ENCODE measurements at regions not wholly inside any gene's neighbourhood (a gene's known extent, or its start where the extent isn't known, plus 50 kb on each side); places are given as distances from the start of the nearest gene placed in this dataset.

DNA sequence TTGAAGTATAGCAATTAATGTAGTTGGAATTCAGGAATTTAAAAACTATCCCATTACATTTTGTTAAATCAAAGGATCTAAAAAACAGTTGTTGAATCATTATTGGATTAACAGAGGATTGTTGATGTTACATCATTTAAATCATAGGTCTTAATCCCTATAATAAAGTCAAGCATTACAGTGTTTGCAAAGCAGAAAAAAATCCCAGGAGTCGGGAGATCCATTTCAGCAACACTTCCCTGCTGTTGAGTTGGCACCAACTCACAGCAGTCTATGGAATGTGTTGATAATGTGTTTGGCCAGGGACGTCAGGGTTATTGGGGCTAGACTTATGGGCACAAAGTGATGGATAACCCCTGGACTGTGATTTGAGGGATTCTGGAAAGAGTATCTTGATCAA lies 99.1 kb upstream of the TMTC1 start:
- H3K9me3 ChIP-seq: peaks cover 0 to under 1% of the 10 kb centered on the region in 2 donors
- H3K36me3 ChIP-seq: no peaks in the 10 kb centered on the region
- TF ChIP-seq CTCF (IDR thresholded peaks at IDR 0.05) (no peak), POLR2AphosphoS5 (IDR thresholded peaks at IDR 0.05) (no peak), POLR2A (IDR thresholded peaks at IDR 0.05) (no peak)
- no peaks in the 10 kb centered on the region for H3K27me3 ChIP-seq
- no peaks in the 10 kb centered on the region for H3K4me1 ChIP-seq
- no peak overlapping the region for H3K27ac ChIP-seq
- DNase-seq (ENCODE audit: low spot score in 2 of 2): no peak
- H3K4me3 ChIP-seq: no peak overlapping the region
- intact Hi-C loops (cut with DNase I; ENCODE audit: low total_unique reads): no loop called here

DNA sequence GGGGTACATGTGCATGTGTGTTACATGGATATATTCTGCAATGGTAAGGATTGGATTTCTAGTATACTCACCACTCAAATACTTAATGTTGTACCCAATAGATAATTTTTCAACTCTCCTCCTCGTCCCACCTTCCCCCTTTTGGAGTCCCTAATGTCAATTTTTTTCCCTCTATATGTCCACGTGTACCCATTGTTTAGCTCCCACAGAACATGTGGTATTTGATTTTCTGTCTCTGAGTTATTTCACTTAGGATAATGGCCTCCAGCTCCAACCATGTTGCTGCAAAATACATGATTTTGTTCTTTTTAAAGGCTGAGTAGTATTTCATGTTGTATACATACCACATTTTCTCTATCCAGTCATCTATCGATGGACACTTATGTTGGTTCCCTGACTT lies 97.2 kb upstream of the TMTC1 start:
- Histone ChIP-seq H3K4me1 (no peaks in the 10 kb centered on the region), H3K27me3 (no peaks in the 10 kb centered on the region), H3K36me3 (no peaks in the 10 kb centered on the region), H3K9me3 (peaks cover 6 to 19% of the 10 kb centered on the region in 2 donors), H3K4me3 (no peak overlapping the region), H3K27ac (no peak overlapping the region)
- DNase-seq (ENCODE audit: low spot score in 2 of 2): no peak
- intact Hi-C loops (cut with DNase I; ENCODE audit: low total_unique reads): no loop called here
- TF ChIP-seq POLR2AphosphoS5 (IDR thresholded peaks at IDR 0.05) (no peak), CTCF (IDR thresholded peaks at IDR 0.05) (no peak), POLR2A (IDR thresholded peaks at IDR 0.05) (no peak)

DNA sequence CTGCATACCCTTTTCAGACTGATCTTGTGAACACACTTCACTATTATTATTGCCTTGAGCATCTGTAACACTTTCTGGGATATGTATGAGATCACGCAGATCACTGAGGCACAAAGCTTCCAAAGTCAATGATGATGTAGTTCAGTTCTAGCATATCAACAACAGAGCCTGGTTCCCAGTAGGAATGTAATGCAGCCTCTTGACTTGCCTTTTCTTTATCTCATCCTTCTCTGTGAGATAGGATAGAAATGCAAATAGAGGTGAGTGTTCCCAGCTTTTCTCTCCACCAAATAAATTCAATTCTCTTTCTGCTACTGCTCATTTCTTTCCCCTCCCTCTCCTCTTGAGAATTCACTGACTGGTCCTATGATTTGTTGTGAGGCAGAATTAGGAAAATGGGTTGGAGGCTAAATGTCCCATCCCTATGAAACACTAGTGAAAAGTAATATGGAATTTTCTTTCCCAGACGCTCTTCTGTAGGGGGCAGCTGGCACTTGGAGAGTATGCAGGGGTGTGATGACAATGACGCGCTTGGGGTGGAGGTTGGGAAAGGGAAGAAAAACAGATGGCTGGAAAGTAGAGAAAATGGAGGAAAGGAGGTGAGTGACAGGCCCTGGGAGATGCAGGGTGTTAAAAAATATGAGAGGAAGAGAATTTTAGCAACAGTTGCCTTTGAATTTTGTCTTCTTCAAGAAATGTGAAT lies 96.0 kb upstream of the TMTC1 start:
- Histone ChIP-seq H3K27ac (no peak overlapping the region), H3K36me3 (no peaks in the 10 kb centered on the region), H3K4me1 (no peaks in the 10 kb centered on the region), H3K4me3 (no peak overlapping the region), H3K27me3 (no peaks in the 10 kb centered on the region), H3K9me3 (peaks cover 6 to 19% of the 10 kb centered on the region in 2 donors)
- no peak for DNase-seq (ENCODE audit: low spot score in 2 of 2)
- no peak for TF ChIP-seq POLR2A (IDR thresholded peaks at IDR 0.05)
- TF ChIP-seq POLR2AphosphoS5 (IDR thresholded peaks at IDR 0.05): no peak
- no peak for TF ChIP-seq CTCF (IDR thresholded peaks at IDR 0.05)
- intact Hi-C loops (cut with DNase I; ENCODE audit: low total_unique reads): no loop called here

DNA sequence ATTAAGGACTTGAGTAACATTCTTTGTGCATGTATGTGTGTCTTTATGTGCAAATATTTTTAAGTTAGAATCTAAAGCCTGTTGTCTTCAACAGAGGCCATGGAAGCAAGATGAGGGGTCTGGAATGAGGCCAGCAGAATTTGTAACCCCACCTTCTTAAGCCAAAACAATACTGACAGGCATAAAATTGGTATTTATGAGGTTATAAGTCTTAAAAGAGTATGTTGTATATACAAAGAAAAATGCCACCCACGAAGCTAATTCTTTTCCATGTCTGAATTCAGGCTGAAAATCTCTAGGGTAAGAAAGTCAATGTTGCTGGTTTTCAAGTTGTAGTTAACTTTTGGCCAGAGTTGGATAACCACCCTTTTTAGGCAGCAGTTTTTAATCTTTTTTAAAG lies 86.2 kb upstream of the TMTC1 start:
- intact Hi-C loops (cut with DNase I; ENCODE audit: low total_unique reads): no loop called here
- DNase-seq (ENCODE audit: low spot score in 2 of 2): no peak
- H3K9me3 ChIP-seq: no peaks in the 10 kb centered on the region
- no peaks in the 10 kb centered on the region for H3K4me1 ChIP-seq
- H3K36me3 ChIP-seq: no peaks in the 10 kb centered on the region
- H3K4me3 ChIP-seq: no peak overlapping the region
- no peak for TF ChIP-seq POLR2A (IDR thresholded peaks at IDR 0.05)
- no peak for TF ChIP-seq POLR2AphosphoS5 (IDR thresholded peaks at IDR 0.05)
- TF ChIP-seq CTCF (IDR thresholded peaks at IDR 0.05): no peak
- no peak overlapping the region for H3K27ac ChIP-seq
- no peaks in the 10 kb centered on the region for H3K27me3 ChIP-seq

- no peaks in the 10 kb centered on the region for H3K9me3 ChIP-seq
- no peaks in the 10 kb centered on the region for H3K36me3 ChIP-seq
- H3K27ac ChIP-seq: no peak overlapping the region
- H3K4me3 ChIP-seq: no peak overlapping the region
- H3K27me3 ChIP-seq: no peaks in the 10 kb centered on the region
- no peak for TF ChIP-seq POLR2A (IDR thresholded peaks at IDR 0.05)
- TF ChIP-seq CTCF (IDR thresholded peaks at IDR 0.05): no peak
- no peak for TF ChIP-seq POLR2AphosphoS5 (IDR thresholded peaks at IDR 0.05)
- H3K4me1 ChIP-seq: no peaks in the 10 kb centered on the region
- intact Hi-C loops (cut with DNase I; ENCODE audit: low total_unique reads): no loop called here
- no peak for DNase-seq (ENCODE audit: low spot score in 2 of 2)
These were observed 84.1 kb upstream of the TMTC1 start for GRCh38 chr12:29867823-29868222.

Measured in breast epithelium (tissue), 4 donors.